Thyroid gland (tissue), 4 donors: ENCODE measurements at regions not wholly inside any gene's neighbourhood (a gene's known extent, or its start where the extent isn't known, plus 50 kb on each side); places are given as distances from the start of the nearest gene placed in this dataset.
"Not testable (repeated sequence)": the region's sequence is repeated elsewhere in the genome, so short reads cannot be mapped to it uniquely, and the experiment has no call there.

Experiments used
- DNase-seq, 2 donors: peaks; one replicate each; pipeline ENCODE4 v3.0.0-alpha.2; 2019
- H3K27ac ChIP-seq, 3 donors: fragments of 200-600 bp; sonication (generic); 1 replicate in 2 of 3; 2 replicates in 1 of 3; pipeline ENCODE4 v1.5.1; 2016 to 2019; ENCODE audit warnings: mild to moderate bottlenecking in 1 of 3, moderate library complexity in 1 of 3
- H3K27me3 ChIP-seq: fragments of 200-600 bp; sonication (generic); one replicate; pipeline ENCODE4 v1.5.1; 2019
- H3K36me3 ChIP-seq, 2 donors: fragments of 200-600 bp; sonication (generic); one replicate each; pipeline ENCODE4 v1.5.1; 2016 to 2019
- H3K4me1 ChIP-seq, 2 donors: fragments of 200-600 bp; sonication (generic); one replicate each; pipeline ENCODE4 v1.5.1; 2017 to 2019
- H3K4me3 ChIP-seq, 3 donors: fragments of 200-600 bp; sonication (generic); replicated peaks in 1 of 3; 1 replicate in 2 of 3; 2 replicates in 1 of 3; pipeline ENCODE4 v1.5.1; 2016; ENCODE audit warnings: mild to moderate bottlenecking in 1 of 3
- H3K9me3 ChIP-seq: fragments of 200-600 bp; sonication (generic); one replicate; pipeline ENCODE4 v1.5.1; 2017
- CTCF ChIP-seq, 6 experiments: fragments of 200-600 bp in 3 of 6; fragments of 450-650 bp in 3 of 6; sonication (generic) in 3 of 6; IDR thresholded peaks; one replicate each; pipeline ENCODE4 v1.5.1; 2016 to 2019; ENCODE audit warnings: antibody characterized with exemption in 6 of 6, mild to moderate bottlenecking in 2 of 6, inconsistent platforms in 1 of 6, moderate library complexity in 1 of 6
- POLR2A ChIP-seq, 2 donors: fragments of 450-650 bp; IDR thresholded peaks; one replicate each; pipeline ENCODE4 v1.6.1; 2017; ENCODE audit warnings: antibody characterized with exemption in 2 of 2, mild to moderate bottlenecking in 2 of 2, moderate library complexity in 1 of 2
- WGBS, 2 donors: methylation state at CpG; one replicate each; pipeline ENCODE4 v1.1.5; 2017; 5-methylcytosine and 5-hydroxymethylcytosine counted together
- intact Hi-C: fragments of 100-400 bp; cut with DNase I; formaldehyde crosslinking; loops from one replicate; pipeline ENCODE4 v1.15.1; 2023

GRCh38 chr13:21291840-21292239 is 115.4 kb downstream of the MRPL57 start:
- WGBS, 2 donors = 85 to 87% methylated on average over 7 of the region's 7 CpGs
- H3K36me3 ChIP-seq = no peaks in the 10 kb centered on the region
- no peaks in the 10 kb centered on the region for H3K27me3 ChIP-seq
- DNase-seq = no peak
- no peak for TF ChIP-seq CTCF (IDR thresholded peaks at IDR 0.05)
- TF ChIP-seq POLR2A (IDR thresholded peaks at IDR 0.05) = no peak
- H3K4me1 ChIP-seq = peaks cover under 1 to 5% of the 10 kb centered on the region in 2 donors
- H3K4me3 ChIP-seq = no peak overlapping the region
- H3K27ac ChIP-seq = no peak overlapping the region
- intact Hi-C loops = loop anchor here (10.0 kb wide), 1 partner anchor 117 kb away; the partner anchor contains the start of genes MRPL57 and SKA3
- no peaks in the 10 kb centered on the region for H3K9me3 ChIP-seq

GRCh38 chr13:21296991-21297390 is 120.5 kb downstream of the MRPL57 start:
- Histone ChIP-seq H3K27ac (peak overlapping the region in 2 of 3 donors; percentile 13 to 68), H3K4me1 (peaks cover 15 to 22% of the 10 kb centered on the region in 2 donors)
- H3K27me3 ChIP-seq, H3K36me3 ChIP-seq, H3K9me3 ChIP-seq, H3K4me3 ChIP-seq: not testable (repeated sequence)
- peak; percentile 52 to 61 for DNase-seq
- intact Hi-C loops = loop anchor here (5.0 to 10.0 kb wide), 2 partner anchors 122 to 180 kb away; partner anchors contain the start of genes MRPL57 and SKA3
- TF ChIP-seq CTCF (IDR thresholded peaks at IDR 0.05) = peak in 4 of 6 experiments; percentile 30 to 57 (median 52)
- WGBS, 2 donors = 12 to 22% methylated on average over 5 of the region's 5 CpGs

DNA sequence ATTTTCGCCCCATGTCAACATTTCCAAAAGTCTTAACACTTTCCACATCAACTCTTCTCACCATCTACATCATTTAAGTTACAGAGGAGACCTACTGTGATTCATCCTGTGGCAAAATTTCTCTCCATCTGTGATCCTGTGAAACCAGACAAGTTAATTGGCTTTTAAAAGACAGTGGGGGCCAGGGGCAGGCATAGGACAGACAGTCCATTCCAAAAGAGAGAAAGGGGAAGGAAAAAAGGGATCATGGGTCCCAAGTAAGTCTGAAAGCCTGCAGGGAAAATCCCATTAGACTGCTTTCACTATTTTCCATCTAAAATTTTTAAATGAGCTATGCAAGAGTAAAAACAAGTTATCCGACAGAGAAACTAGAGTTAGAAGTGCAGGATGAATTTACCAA is 121.0 kb downstream of the MRPL57 start:
- H3K9me3 ChIP-seq = no peaks in the 10 kb centered on the region
- H3K4me3 ChIP-seq = peak overlapping the region in 1 of 3 donors; percentile 86
- intact Hi-C loops = loop anchor here (5.0 to 10.0 kb wide), 2 partner anchors 123 to 180 kb away; partner anchors contain the start of genes MRPL57 and SKA3
- DNase-seq = no peak
- peaks cover 15 to 22% of the 10 kb centered on the region in 2 donors for H3K4me1 ChIP-seq
- WGBS, 2 donors = 76 to 78% methylated on average over 2 of the region's 2 CpGs
- H3K27ac ChIP-seq = peak overlapping the region; percentile 58 to 68 (median 62)
- no peaks in the 10 kb centered on the region for H3K36me3 ChIP-seq
- no peaks in the 10 kb centered on the region for H3K27me3 ChIP-seq
- TF ChIP-seq CTCF (IDR thresholded peaks at IDR 0.05) = no peak
- TF ChIP-seq POLR2A (IDR thresholded peaks at IDR 0.05) = no peak

DNA sequence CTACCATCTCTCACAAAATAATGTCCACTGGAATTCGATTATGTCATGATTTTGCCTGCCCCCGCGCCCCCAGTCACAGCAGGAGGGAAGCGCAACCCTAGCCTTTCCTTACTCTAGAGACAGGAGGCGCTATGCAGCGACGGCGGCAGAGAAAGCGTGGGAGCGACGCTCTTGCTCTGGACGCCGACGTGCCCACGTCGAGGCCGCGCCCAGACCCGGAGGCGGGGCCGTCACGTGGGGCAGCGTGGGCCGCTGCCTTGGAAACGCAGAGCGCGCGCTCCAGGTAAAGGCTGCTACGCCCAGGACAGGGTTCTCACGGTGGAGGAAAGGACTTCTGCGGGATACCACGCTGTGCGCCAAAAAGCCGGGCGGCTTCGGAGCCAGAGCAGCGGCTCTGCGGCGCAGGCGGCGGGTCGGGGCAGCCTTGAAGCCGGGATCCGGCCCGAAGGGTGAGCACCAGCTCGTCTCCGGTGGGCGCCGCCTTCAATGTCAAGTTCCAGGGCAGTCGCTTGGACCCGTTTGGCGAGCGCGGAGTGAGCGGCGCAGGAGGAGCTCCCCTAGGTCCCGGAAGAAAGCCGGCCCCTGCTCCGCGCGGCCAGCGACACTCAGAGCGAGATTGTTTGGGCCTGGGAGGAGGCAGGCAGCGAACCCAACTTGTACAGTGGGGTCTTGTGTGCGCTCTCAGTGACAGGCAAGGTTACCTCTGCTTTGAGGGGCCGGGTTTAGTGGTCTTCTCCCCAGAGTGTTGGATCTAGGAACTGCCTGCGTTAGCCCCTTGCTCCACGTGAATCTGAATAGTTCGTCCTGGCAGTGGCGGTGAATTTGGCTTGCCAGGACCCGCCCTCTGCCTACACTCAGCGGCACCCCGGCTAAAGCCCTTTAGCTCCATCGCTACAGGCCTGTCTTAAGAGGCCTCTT is 121.7 kb downstream of the MRPL57 start:
- Histone ChIP-seq H3K27me3 (no peaks in the 10 kb centered on the region), H3K4me3 (peak overlapping the region; percentile 28 to 91 (median 86)), H3K9me3 (no peaks in the 10 kb centered on the region), H3K27ac (peak overlapping the region; percentile 58 to 68 (median 62)), H3K4me1 (peaks cover 15 to 22% of the 10 kb centered on the region in 2 donors), H3K36me3 (no peaks in the 10 kb centered on the region)
- 0% methylated on average over 18 to 58 of the region's 74 CpGs for WGBS, 2 donors
- DNase-seq = peak; percentile 86 to 87
- intact Hi-C loops = loop anchor here (5.0 to 10.0 kb wide), 2 partner anchors 123 to 179 kb away; partner anchors contain the start of genes MRPL57 and SKA3
- TF ChIP-seq POLR2A (IDR thresholded peaks at IDR 0.05) (peak in 1 of 2 donors; percentile 73), CTCF (IDR thresholded peaks at IDR 0.05) (peak; percentile 77 to 99 (median 90))

DNA sequence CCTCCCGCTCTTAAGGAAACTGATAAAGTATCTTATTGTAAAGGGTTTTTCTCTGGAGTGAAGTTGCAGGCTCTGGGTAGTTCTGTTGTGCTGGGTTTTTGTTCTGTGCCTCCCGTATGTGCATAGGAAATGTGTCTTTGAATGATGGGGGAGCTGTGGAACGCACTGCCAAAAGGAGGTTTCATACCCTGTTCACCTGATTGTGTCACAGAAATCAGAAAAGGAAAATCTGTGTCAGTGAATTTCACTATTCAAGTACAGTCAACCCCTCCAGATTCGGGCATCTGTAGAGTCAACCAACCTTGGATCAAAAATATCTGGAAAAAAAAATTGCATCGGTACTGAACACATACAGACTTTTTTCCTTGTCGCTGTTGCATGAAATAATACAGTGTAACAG is 127.8 kb downstream of the MRPL57 start:
- H3K4me1 ChIP-seq = peaks cover 3% of the 10 kb centered on the region in 2 donors
- H3K36me3 ChIP-seq = no peaks in the 10 kb centered on the region
- intact Hi-C loops = no loop called here
- TF ChIP-seq CTCF (IDR thresholded peaks at IDR 0.05) (no peak), POLR2A (IDR thresholded peaks at IDR 0.05) (no peak)
- DNase-seq = no peak
- H3K27ac ChIP-seq = no peak overlapping the region
- no peak overlapping the region for H3K4me3 ChIP-seq
- no peaks in the 10 kb centered on the region for H3K27me3 ChIP-seq
- no peaks in the 10 kb centered on the region for H3K9me3 ChIP-seq
- 96 to 97% methylated on average over 6 of the region's 6 CpGs for WGBS, 2 donors

DNA sequence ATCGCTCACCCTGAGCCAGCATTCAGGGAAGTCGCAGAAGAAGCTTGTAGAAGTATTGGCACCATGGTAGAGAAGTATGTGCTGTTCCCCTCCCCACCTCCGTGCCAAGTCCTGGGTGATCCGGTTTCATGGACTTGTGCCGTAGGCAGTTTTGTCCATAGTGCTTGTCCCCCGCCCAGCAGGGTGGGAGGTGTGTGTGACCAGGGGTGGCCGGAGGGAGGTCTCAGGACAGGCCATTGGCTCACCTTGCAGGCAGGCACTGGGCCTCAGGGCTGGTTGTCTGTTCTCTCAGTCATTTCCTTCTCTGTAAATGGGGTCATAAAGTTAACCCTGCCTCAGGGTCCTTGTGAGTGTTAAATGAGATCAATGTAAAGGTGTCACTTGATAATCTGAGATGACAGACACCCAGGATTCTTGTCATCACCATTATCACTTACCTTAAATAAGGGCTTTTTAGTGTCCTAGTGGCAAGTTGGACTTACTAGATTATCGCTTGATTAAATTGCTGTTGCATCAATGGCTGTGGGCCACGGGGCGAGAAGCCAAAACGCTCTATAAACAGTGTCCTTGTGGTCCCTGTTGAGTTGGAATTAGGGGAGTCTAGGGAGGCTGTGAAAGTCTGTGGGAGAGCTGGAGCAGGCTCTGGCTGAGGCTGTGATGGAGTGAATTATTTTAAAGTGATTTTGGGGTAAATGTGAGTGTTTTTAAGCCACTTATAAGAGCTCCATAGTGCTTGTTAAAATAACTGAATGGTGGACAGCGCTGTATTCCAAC is 130.0 kb downstream of the MRPL57 start:
- H3K4me3 ChIP-seq, H3K27me3 ChIP-seq, H3K27ac ChIP-seq, H3K4me1 ChIP-seq, intact Hi-C loops, H3K9me3 ChIP-seq, H3K36me3 ChIP-seq: not testable (repeated sequence)
- peak; percentile 36 to 46 for DNase-seq
- WGBS, 2 donors = 65 to 76% methylated on average over 11 to 12 of the region's 12 CpGs

GRCh38 chr13:21307158-21307557 is 130.7 kb downstream of the MRPL57 start:
- 70 to 72% methylated on average over 6 of the region's 12 CpGs for WGBS, 2 donors
- H3K4me3 ChIP-seq, DNase-seq, H3K27me3 ChIP-seq, H3K36me3 ChIP-seq, H3K27ac ChIP-seq, H3K4me1 ChIP-seq, intact Hi-C loops, H3K9me3 ChIP-seq: not testable (repeated sequence)
